Smooth muscle cell (in vitro differentiated cells): ENCODE measurements at regions not wholly inside any gene's neighbourhood (a gene's known extent, or its start where the extent isn't known, plus 50 kb on each side); places are given as distances from the start of the nearest gene placed in this dataset.

ENCODE experiments used
- DNase-seq: peaks from one replicate; lab custom pipeline; 2025; ENCODE audit not compliant: unreplicated experiment; lab: John Stamatoyannopoulos, UW
- H2AFZ ChIP-seq: fragments of 200-600 bp; sonication (generic); 2 replicates; pipeline ENCODE4 v1.6.0; 2016; ENCODE audit warnings: antibody characterized with exemption, low read depth, mild to moderate bottlenecking
- H3F3A ChIP-seq: fragments of 200-600 bp; sonication (generic); 2 replicates; pipeline ENCODE4 v1.6.0; 2017; ENCODE audit warnings: antibody characterized with exemption, low read depth
- H3K27ac ChIP-seq: fragments of 200-600 bp; sonication (generic); 2 replicates; pipeline ENCODE4 v1.5.1; 2016; ENCODE audit warnings: low read depth, mild to moderate bottlenecking
- H3K27me3 ChIP-seq: fragments of 200-600 bp; sonication (generic); 2 replicates; pipeline ENCODE4 v1.6.1; 2016; ENCODE audit warnings: low read depth, mild to moderate bottlenecking
- H3K36me3 ChIP-seq: fragments of 200-600 bp; sonication (generic); 2 replicates; pipeline ENCODE4 v1.5.1; 2016; ENCODE audit warnings: low read depth
- H3K4me1 ChIP-seq: fragments of 200-600 bp; sonication (generic); 2 replicates; pipeline ENCODE4 v1.5.1; 2016; ENCODE audit warnings: low read depth
- H3K4me2 ChIP-seq: fragments of 200-600 bp; sonication (generic); 2 replicates; pipeline ENCODE4 v1.6.0; 2016; ENCODE audit warnings: mild to moderate bottlenecking
- H3K4me3 ChIP-seq: fragments of 200-600 bp; sonication (generic); 2 replicates; pipeline ENCODE4 v1.5.1; 2016; ENCODE audit warnings: mild to moderate bottlenecking
- H3K79me2 ChIP-seq: fragments of 200-600 bp; sonication (generic); 2 replicates; pipeline ENCODE4 v1.6.0; 2016; ENCODE audit warnings: low read depth, mild to moderate bottlenecking
- H3K9ac ChIP-seq: fragments of 200-600 bp; sonication (generic); 2 replicates; pipeline ENCODE4 v1.6.0; 2016; ENCODE audit warnings: low read depth
- H3K9me3 ChIP-seq: fragments of 200-600 bp; sonication (generic); replicated peaks from 2 replicates; pipeline ENCODE4 v1.5.1; 2016; ENCODE audit warnings: low read depth
- H4K20me1 ChIP-seq: fragments of 200-600 bp; sonication (generic); 2 replicates; pipeline ENCODE4 v1.6.0; 2016; ENCODE audit warnings: low read depth
- CTCF ChIP-seq: fragments of 200-600 bp; sonication (generic); IDR thresholded peaks from 2 replicates; pipeline ENCODE4 v1.5.1; 2017; ENCODE audit warnings: borderline replicate concordance, mild to moderate bottlenecking, antibody characterized with exemption; ENCODE audit not compliant: insufficient read depth, poor library complexity, severe bottlenecking
- WGBS: methylation state at CpG from one replicate; pipeline ENCODE4 v1.1.7; 2016; ENCODE audit warnings: low lambda C conversion rate; 5-methylcytosine and 5-hydroxymethylcytosine counted together

GRCh38 chrX:145682518-145683298 is 134.9 kb upstream of the SLITRK2 start:
- Histone ChIP-seq H2AFZ (no peak overlapping the region), H3K79me2 (no peaks in the 10 kb centered on the region), H3K9me3 (no peaks in the 10 kb centered on the region), H3K4me2 (no peak overlapping the region), H3K36me3 (no peaks in the 10 kb centered on the region), H3K4me1 (no peaks in the 10 kb centered on the region), H4K20me1 (no peaks in the 10 kb centered on the region), H3K27me3 (no peaks in the 10 kb centered on the region), H3K9ac (no peak overlapping the region), H3F3A (no peaks in the 10 kb centered on the region), H3K4me3 (no peak overlapping the region), H3K27ac (no peak overlapping the region)
- TF ChIP-seq CTCF = no peak
- 62% methylated on average over 9 of the region's 9 CpGs for WGBS
- no peak for DNase-seq

GRCh38 chrX:145687146-145687545 is 130.5 kb upstream of the SLITRK2 start:
- Histone ChIP-seq H2AFZ (no peak overlapping the region), H3K4me3 (no peak overlapping the region), H3K36me3 (no peaks in the 10 kb centered on the region), H3K27me3 (no peaks in the 10 kb centered on the region), H4K20me1 (no peaks in the 10 kb centered on the region), H3K4me1 (no peaks in the 10 kb centered on the region), H3K9ac (no peak overlapping the region), H3K9me3 (no peaks in the 10 kb centered on the region), H3K4me2 (no peak overlapping the region), H3F3A (no peaks in the 10 kb centered on the region), H3K27ac (no peak overlapping the region), H3K79me2 (no peaks in the 10 kb centered on the region)
- DNase-seq = no peak
- WGBS = 82% methylated on average over 4 of the region's 4 CpGs
- no peak for TF ChIP-seq CTCF

- no peak for TF ChIP-seq CTCF
- Histone ChIP-seq H3F3A (no peaks in the 10 kb centered on the region), H3K27me3 (no peaks in the 10 kb centered on the region), H3K4me2 (no peak overlapping the region), H3K9me3 (no peaks in the 10 kb centered on the region), H2AFZ (no peak overlapping the region), H3K9ac (no peak overlapping the region), H3K4me1 (no peaks in the 10 kb centered on the region), H4K20me1 (no peaks in the 10 kb centered on the region), H3K79me2 (no peaks in the 10 kb centered on the region), H3K36me3 (no peaks in the 10 kb centered on the region), H3K4me3 (no peak overlapping the region), H3K27ac (no peak overlapping the region)
- WGBS = 62% methylated on average over 1 of the region's 1 CpG
- DNase-seq = no peak
Measured at GRCh38 chrX:145687707-145688106, 129.9 kb upstream of the SLITRK2 start.

- Histone ChIP-seq H3K4me1 (no peaks in the 10 kb centered on the region), H3K27ac (no peak overlapping the region), H3K27me3 (no peaks in the 10 kb centered on the region), H2AFZ (no peak overlapping the region), H3K4me3 (no peak overlapping the region), H3K79me2 (no peaks in the 10 kb centered on the region), H3K9ac (no peak overlapping the region), H3K4me2 (no peak overlapping the region), H3F3A (no peaks in the 10 kb centered on the region), H3K36me3 (no peaks in the 10 kb centered on the region), H4K20me1 (no peaks in the 10 kb centered on the region), H3K9me3 (no peaks in the 10 kb centered on the region)
- WGBS = 63% methylated on average over 3 of the region's 3 CpGs
- DNase-seq = no peak
- no peak for TF ChIP-seq CTCF
Measured at GRCh38 chrX:145694048-145694447, 123.6 kb upstream of the SLITRK2 start.
